HEK293 (cell line): ENCODE measurements at regions not wholly inside any gene's neighbourhood (a gene's known extent, or its start where the extent isn't known, plus 50 kb on each side); places are given as distances from the start of the nearest gene placed in this dataset.

ENCODE experiments used
- CTCF ChIA-PET: fragments of 350-600 bp; formaldehyde crosslinking; extraction: SDS; loops from one replicate; lab custom pipeline; 2021; ENCODE audit warnings: antibody characterized with exemption; lab: Yijun Ruan, JAX
- POLR2A ChIA-PET: fragments of 300-600 bp; formaldehyde crosslinking; extraction: SDS; loops from one replicate; lab custom pipeline; 2020; ENCODE audit warnings: antibody characterized with exemption, inconsistent platforms; lab: Yijun Ruan, JAX
- H3K27ac ChIP-seq: fragments of 200-500 bp; sonication (Bioruptor generic); 2 replicates; pipeline ENCODE4 v1.5.1; 2014; ENCODE audit warnings: low read depth, low read length, control low read depth, inconsistent platforms; ENCODE audit errors: extremely low read depth
- H3K36me3 ChIP-seq, 2 experiments: fragments of 200-500 bp in 1 of 2; sonication (Bioruptor generic) in 1 of 2; 1 replicate in 1 of 2; 2 replicates in 1 of 2; pipeline ENCODE4 v1.5.1; 2014 to 2017; ENCODE audit warnings: inconsistent platforms in 2 of 2, low read length in 2 of 2; ENCODE audit not compliant: control insufficient read depth in 2 of 2, insufficient read depth in 1 of 2
- H3K4me1 ChIP-seq: fragments of 200-500 bp; sonication (Bioruptor generic); 2 replicates; pipeline ENCODE4 v1.5.1; 2014; ENCODE audit warnings: mild to moderate bottlenecking, low read length, inconsistent platforms; ENCODE audit not compliant: control insufficient read depth, insufficient read depth
- H3K4me3 ChIP-seq: 2 replicates; pipeline ENCODE4 v1.5.1; 2011; ENCODE audit warnings: low read depth, mild to moderate bottlenecking, control low read depth, low read length, moderate library complexity
- H3K9me3 ChIP-seq: fragments of 200-500 bp; sonication (Bioruptor generic); 2 replicates; pipeline ENCODE4 v1.5.1; 2014; ENCODE audit warnings: low read depth, low read length, inconsistent platforms; ENCODE audit not compliant: control insufficient read depth, insufficient read depth
- HIC1 ChIP-seq: fragments of 450-650 bp; formaldehyde crosslinking; IDR thresholded peaks from 2 replicates; pipeline ENCODE4 v1.5.1; 2016; ENCODE audit warnings: missing biosample characterization, missing genetic modification characterization
- MZF1 ChIP-seq: fragments of 450-650 bp; formaldehyde crosslinking; IDR thresholded peaks from 2 replicates; pipeline ENCODE4 v1.5.1; 2017; ENCODE audit warnings: missing biosample characterization, missing genetic modification characterization, borderline replicate concordance
- PRDM4 ChIP-seq: fragments of 450-650 bp; formaldehyde crosslinking; IDR thresholded peaks from 2 replicates; pipeline ENCODE4 v1.5.1; 2017; ENCODE audit warnings: missing biosample characterization, missing genetic modification characterization
- RBAK ChIP-seq: fragments of 450-650 bp; formaldehyde crosslinking; IDR thresholded peaks from 2 replicates; pipeline ENCODE4 v1.5.1; 2016; ENCODE audit warnings: missing biosample characterization, missing genetic modification characterization
- SCRT2 ChIP-seq: fragments of 450-650 bp; formaldehyde crosslinking; IDR thresholded peaks from 2 replicates; pipeline ENCODE4 v1.5.1; 2016; ENCODE audit warnings: missing biosample characterization, missing genetic modification characterization
- SETDB1 ChIP-seq: IDR thresholded peaks from one replicate; pipeline ENCODE4 v1.6.1; 2017; ENCODE audit warnings: mild to moderate bottlenecking, low read length, moderate library complexity, mixed read lengths; ENCODE audit not compliant: insufficient read length
- ZBTB1 ChIP-seq: fragments of 450-650 bp; formaldehyde crosslinking; IDR thresholded peaks from 2 replicates; pipeline ENCODE4 v1.5.1; 2016; ENCODE audit warnings: missing biosample characterization, missing genetic modification characterization
- ZNF140 ChIP-seq: fragments of 450-650 bp; formaldehyde crosslinking; IDR thresholded peaks from 2 replicates; pipeline ENCODE4 v1.5.1; 2016; ENCODE audit warnings: missing biosample characterization, missing genetic modification characterization
- ZNF174 ChIP-seq: fragments of 450-650 bp; formaldehyde crosslinking; IDR thresholded peaks from 2 replicates; pipeline ENCODE4 v1.5.0; 2017; ENCODE audit warnings: missing biosample characterization, mild to moderate bottlenecking, missing genetic modification characterization
- ZNF214 ChIP-seq: fragments of 450-650 bp; formaldehyde crosslinking; IDR thresholded peaks from 2 replicates; pipeline ENCODE4 v1.5.1; 2017; ENCODE audit warnings: missing biosample characterization, mild to moderate bottlenecking, missing genetic modification characterization, borderline replicate concordance
- ZNF341 ChIP-seq: fragments of 450-650 bp; formaldehyde crosslinking; IDR thresholded peaks from 2 replicates; pipeline ENCODE4; 2016; ENCODE audit warnings: low read depth, missing biosample characterization, missing genetic modification characterization
- ZNF416 ChIP-seq: fragments of 450-650 bp; formaldehyde crosslinking; IDR thresholded peaks from 2 replicates; pipeline ENCODE4 v1.5.1; 2016; ENCODE audit warnings: missing biosample characterization, missing genetic modification characterization
- TF ChIP-seq, protein P1 (sequence below): fragments of 450-650 bp; formaldehyde crosslinking; IDR thresholded peaks from 2 replicates; pipeline ENCODE4 v1.5.1; 2016; ENCODE audit warnings: missing biosample characterization, missing genetic modification characterization
- TF ChIP-seq, protein P2 (sequence below): fragments of 450-650 bp; formaldehyde crosslinking; IDR thresholded peaks from 2 replicates; pipeline ENCODE4 v1.5.1; 2016; ENCODE audit warnings: missing biosample characterization, missing genetic modification characterization, low read depth
- TF ChIP-seq, protein P3 (sequence below): fragments of 450-650 bp; IDR thresholded peaks from 2 replicates; pipeline ENCODE4 v1.5.1; 2018; ENCODE audit warnings: missing biosample characterization, missing genetic modification characterization

GRCh38 chr5:17000291-17000939, 64.3 kb upstream of the MYO10 start (continued):
- TF ChIP-seq, protein P1, sequence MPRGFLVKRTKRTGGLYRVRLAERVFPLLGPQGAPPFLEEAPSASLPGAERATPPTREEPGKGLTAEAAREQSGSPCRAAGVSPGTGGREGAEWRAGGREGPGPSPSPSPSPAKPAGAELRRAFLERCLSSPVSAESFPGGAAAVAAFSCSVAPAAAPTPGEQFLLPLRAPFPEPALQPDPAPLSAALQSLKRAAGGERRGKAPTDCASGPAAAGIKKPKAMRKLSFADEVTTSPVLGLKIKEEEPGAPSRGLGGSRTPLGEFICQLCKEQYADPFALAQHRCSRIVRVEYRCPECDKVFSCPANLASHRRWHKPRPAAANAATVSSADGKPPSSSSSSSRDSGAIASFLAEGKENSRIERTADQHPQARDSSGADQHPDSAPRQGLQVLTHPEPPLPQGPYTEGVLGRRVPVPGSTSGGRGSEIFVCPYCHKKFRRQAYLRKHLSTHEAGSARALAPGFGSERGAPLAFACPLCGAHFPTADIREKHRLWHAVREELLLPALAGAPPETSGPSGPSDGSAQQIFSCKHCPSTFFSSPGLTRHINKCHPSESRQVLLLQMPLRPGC, result no peak
- TF ChIP-seq ZBTB1 (tag by site-specific recombination), result no peak
- no peak for TF ChIP-seq ZNF214 (tag by site-specific recombination)
- TF ChIP-seq, protein P2, sequence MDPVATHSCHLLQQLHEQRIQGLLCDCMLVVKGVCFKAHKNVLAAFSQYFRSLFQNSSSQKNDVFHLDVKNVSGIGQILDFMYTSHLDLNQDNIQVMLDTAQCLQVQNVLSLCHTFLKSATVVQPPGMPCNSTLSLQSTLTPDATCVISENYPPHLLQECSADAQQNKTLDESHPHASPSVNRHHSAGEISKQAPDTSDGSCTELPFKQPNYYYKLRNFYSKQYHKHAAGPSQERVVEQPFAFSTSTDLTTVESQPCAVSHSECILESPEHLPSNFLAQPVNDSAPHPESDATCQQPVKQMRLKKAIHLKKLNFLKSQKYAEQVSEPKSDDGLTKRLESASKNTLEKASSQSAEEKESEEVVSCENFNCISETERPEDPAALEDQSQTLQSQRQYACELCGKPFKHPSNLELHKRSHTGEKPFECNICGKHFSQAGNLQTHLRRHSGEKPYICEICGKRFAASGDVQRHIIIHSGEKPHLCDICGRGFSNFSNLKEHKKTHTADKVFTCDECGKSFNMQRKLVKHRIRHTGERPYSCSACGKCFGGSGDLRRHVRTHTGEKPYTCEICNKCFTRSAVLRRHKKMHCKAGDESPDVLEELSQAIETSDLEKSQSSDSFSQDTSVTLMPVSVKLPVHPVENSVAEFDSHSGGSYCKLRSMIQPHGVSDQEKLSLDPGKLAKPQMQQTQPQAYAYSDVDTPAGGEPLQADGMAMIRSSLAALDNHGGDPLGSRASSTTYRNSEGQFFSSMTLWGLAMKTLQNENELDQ, result no peak
- TF ChIP-seq SCRT2 (tag by site-specific recombination), result no peak
- TF ChIP-seq HIC1, result no peak

GRCh38 chr5:17001428-17001827, 65.3 kb upstream of the MYO10 start:
- H3K4me1 ChIP-seq, result 0 out of 2 replicates have a peak, but pooled peaks cover 3% of the 10 kb centered on the region
- H3K27ac ChIP-seq, result no peak overlapping the region
- ChIA-PET CTCF (interaction anchor here (0.5 to 2.0 kb wide), 2 partner anchors 22 to 189 kb away, joined by 3 to 10 read pairs; no protein-coding TSS in a partner anchor), POLR2A (no interaction called here)
- H3K9me3 ChIP-seq, result no peaks in the 10 kb centered on the region
- H3K4me3 ChIP-seq, result no peak overlapping the region
- TF ChIP-seq ZNF341 (tag by site-specific recombination) (no peak), PRDM4 (tag by site-specific recombination) (peak; percentile 80)
- no peaks in the 10 kb centered on the region for H3K36me3 ChIP-seq

- ChIA-PET POLR2A (no interaction called here), CTCF (no interaction called here)
- TF ChIP-seq ZNF174 (tag by site-specific recombination) (no peak), MZF1 (tag by site-specific recombination) (peak; percentile 32; the same call in 1 of the 2 replicates), SETDB1 (no peak), ZNF416 (tag by site-specific recombination) (no peak), RBAK (tag by site-specific recombination) (no peak), ZNF140 (no peak)
- TF ChIP-seq, protein P3, sequence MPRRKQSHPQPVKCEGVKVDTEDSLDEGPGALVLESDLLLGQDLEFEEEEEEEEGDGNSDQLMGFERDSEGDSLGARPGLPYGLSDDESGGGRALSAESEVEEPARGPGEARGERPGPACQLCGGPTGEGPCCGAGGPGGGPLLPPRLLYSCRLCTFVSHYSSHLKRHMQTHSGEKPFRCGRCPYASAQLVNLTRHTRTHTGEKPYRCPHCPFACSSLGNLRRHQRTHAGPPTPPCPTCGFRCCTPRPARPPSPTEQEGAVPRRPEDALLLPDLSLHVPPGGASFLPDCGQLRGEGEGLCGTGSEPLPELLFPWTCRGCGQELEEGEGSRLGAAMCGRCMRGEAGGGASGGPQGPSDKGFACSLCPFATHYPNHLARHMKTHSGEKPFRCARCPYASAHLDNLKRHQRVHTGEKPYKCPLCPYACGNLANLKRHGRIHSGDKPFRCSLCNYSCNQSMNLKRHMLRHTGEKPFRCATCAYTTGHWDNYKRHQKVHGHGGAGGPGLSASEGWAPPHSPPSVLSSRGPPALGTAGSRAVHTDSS (tag by site-specific recombination), result no peak
- H3K9me3 ChIP-seq, result no peaks in the 10 kb centered on the region
- no peaks in the 10 kb centered on the region for H3K36me3 ChIP-seq
- H3K4me1 ChIP-seq, result 0 out of 2 replicates have a peak, but pooled peaks cover 3% of the 10 kb centered on the region
- H3K27ac ChIP-seq, result no peak overlapping the region
- no peak overlapping the region for H3K4me3 ChIP-seq
Measured at GRCh38 chr5:17004441-17005106, 68.5 kb upstream of the MYO10 start.
